ENCODE measurements at regions not wholly inside any gene's neighbourhood (a gene's known extent, or its start where the extent isn't known, plus 50 kb on each side); places are given as distances from the start of the nearest gene placed in this dataset.

GRCh38 chr10:10630782-10631181, 386.9 kb upstream of the CELF2 start:
- no peaks in the 10 kb centered on the region for H3K9me3 ChIP-seq (ENCODE audit: low read depth, low read length)
- no peaks in the 10 kb centered on the region for H3K27me3 ChIP-seq (ENCODE audit: insufficient read depth, low read length)
- H3K4me3 ChIP-seq (ENCODE audit: low read length): no peak overlapping the region
- no peaks in the 10 kb centered on the region for H3K4me1 ChIP-seq (ENCODE audit: insufficient read depth, low read length)

- Histone ChIP-seq H3K27me3 (ENCODE audit: insufficient read depth, low read length) (no peaks in the 10 kb centered on the region), H3K4me1 (ENCODE audit: insufficient read depth, low read length) (no peaks in the 10 kb centered on the region), H3K9me3 (ENCODE audit: low read depth, low read length) (no peaks in the 10 kb centered on the region), H3K4me3 (ENCODE audit: low read length) (no peak overlapping the region)
Observed at GRCh38 chr10:10642189-10642588, 375.5 kb upstream of the CELF2 start.

- Histone ChIP-seq H3K9me3 (ENCODE audit: low read depth, low read length) (no peaks in the 10 kb centered on the region), H3K4me3 (ENCODE audit: low read length) (no peak overlapping the region)
Observed at GRCh38 chr10:10642751-10643150, 374.9 kb upstream of the CELF2 start.

GRCh38 chr10:10644008-10644646, 373.5 kb upstream of the CELF2 start:
- Histone ChIP-seq H3K4me1 (ENCODE audit: insufficient read depth, low read length) (no peaks in the 10 kb centered on the region), H3K9me3 (ENCODE audit: low read depth, low read length) (no peaks in the 10 kb centered on the region), H3K4me3 (ENCODE audit: low read length) (no peak overlapping the region), H3K27me3 (ENCODE audit: insufficient read depth, low read length) (no peaks in the 10 kb centered on the region)

More at GRCh38 chr10:10642751-10643150, 374.9 kb upstream of the CELF2 start:
- no peaks in the 10 kb centered on the region for H3K27me3 ChIP-seq (ENCODE audit: insufficient read depth, low read length)
- no peaks in the 10 kb centered on the region for H3K4me1 ChIP-seq (ENCODE audit: insufficient read depth, low read length)

GRCh38 chr10:10644676-10645385, 372.8 kb upstream of the CELF2 start:
- Histone ChIP-seq H3K9me3 (ENCODE audit: low read depth, low read length) (no peaks in the 10 kb centered on the region), H3K4me1 (ENCODE audit: insufficient read depth, low read length) (no peaks in the 10 kb centered on the region), H3K4me3 (ENCODE audit: low read length) (no peak overlapping the region), H3K27me3 (ENCODE audit: insufficient read depth, low read length) (no peaks in the 10 kb centered on the region)

GRCh38 chr10:10647331-10647730, 370.3 kb upstream of the CELF2 start:
- Histone ChIP-seq H3K4me3 (ENCODE audit: low read length) (no peak overlapping the region), H3K27me3 (ENCODE audit: insufficient read depth, low read length) (no peaks in the 10 kb centered on the region), H3K9me3 (ENCODE audit: low read depth, low read length) (no peaks in the 10 kb centered on the region), H3K4me1 (ENCODE audit: insufficient read depth, low read length) (no peaks in the 10 kb centered on the region)

GRCh38 chr10:10657139-10657760, 360.4 kb upstream of the CELF2 start:
- Histone ChIP-seq H3K9me3 (ENCODE audit: low read depth, low read length) (no peaks in the 10 kb centered on the region), H3K27me3 (ENCODE audit: insufficient read depth, low read length) (no peaks in the 10 kb centered on the region), H3K4me3 (ENCODE audit: low read length) (no peak overlapping the region), H3K4me1 (ENCODE audit: insufficient read depth, low read length) (peaks cover 14% of the 10 kb centered on the region)

- peaks cover 20% of the 10 kb centered on the region for H3K4me1 ChIP-seq (ENCODE audit: insufficient read depth, low read length)
- H3K9me3 ChIP-seq (ENCODE audit: low read depth, low read length): no peaks in the 10 kb centered on the region
- H3K27me3 ChIP-seq (ENCODE audit: insufficient read depth, low read length): no peaks in the 10 kb centered on the region
- H3K4me3 ChIP-seq (ENCODE audit: low read length): no peak overlapping the region
Observed at GRCh38 chr10:10658172-10658785, 359.4 kb upstream of the CELF2 start.

GRCh38 chr10:10660054-10660453, 357.6 kb upstream of the CELF2 start:
- H3K27me3 ChIP-seq (ENCODE audit: insufficient read depth, low read length): no peaks in the 10 kb centered on the region
- H3K9me3 ChIP-seq (ENCODE audit: low read depth, low read length): no peaks in the 10 kb centered on the region
- H3K4me3 ChIP-seq (ENCODE audit: low read length): no peak overlapping the region
- peaks cover 37% of the 10 kb centered on the region for H3K4me1 ChIP-seq (ENCODE audit: insufficient read depth, low read length)

GRCh38 chr10:10661176-10661575, 356.5 kb upstream of the CELF2 start:
- H3K4me3 ChIP-seq (ENCODE audit: low read length): no peak overlapping the region
- peaks cover 37% of the 10 kb centered on the region for H3K4me1 ChIP-seq (ENCODE audit: insufficient read depth, low read length)
- H3K9me3 ChIP-seq (ENCODE audit: low read depth, low read length): no peaks in the 10 kb centered on the region
- no peaks in the 10 kb centered on the region for H3K27me3 ChIP-seq (ENCODE audit: insufficient read depth, low read length)

GRCh38 chr10:10662716-10663408, 354.8 kb upstream of the CELF2 start:
- H3K27me3 ChIP-seq (ENCODE audit: insufficient read depth, low read length): no peaks in the 10 kb centered on the region
- H3K4me1 ChIP-seq (ENCODE audit: insufficient read depth, low read length): peaks cover 32% of the 10 kb centered on the region
- no peaks in the 10 kb centered on the region for H3K9me3 ChIP-seq (ENCODE audit: low read depth, low read length)
- no peak overlapping the region for H3K4me3 ChIP-seq (ENCODE audit: low read length)

- Histone ChIP-seq H3K9me3 (ENCODE audit: low read depth, low read length) (no peaks in the 10 kb centered on the region), H3K4me1 (ENCODE audit: insufficient read depth, low read length) (peaks cover 31% of the 10 kb centered on the region), H3K27me3 (ENCODE audit: insufficient read depth, low read length) (no peaks in the 10 kb centered on the region), H3K4me3 (ENCODE audit: low read length) (no peak overlapping the region)
Observed at GRCh38 chr10:10663622-10664021, 354.1 kb upstream of the CELF2 start.

GRCh38 chr10:10665750-10666149, 351.9 kb upstream of the CELF2 start:
- no peaks in the 10 kb centered on the region for H3K27me3 ChIP-seq (ENCODE audit: insufficient read depth, low read length)
- H3K4me3 ChIP-seq (ENCODE audit: low read length): no peak overlapping the region
- H3K4me1 ChIP-seq (ENCODE audit: insufficient read depth, low read length): peaks cover 31% of the 10 kb centered on the region
- no peaks in the 10 kb centered on the region for H3K9me3 ChIP-seq (ENCODE audit: low read depth, low read length)

GRCh38 chr10:10667466-10667865, 350.2 kb upstream of the CELF2 start:
- H3K27me3 ChIP-seq (ENCODE audit: insufficient read depth, low read length): no peaks in the 10 kb centered on the region
- H3K4me1 ChIP-seq (ENCODE audit: insufficient read depth, low read length): peaks cover 21% of the 10 kb centered on the region
- no peaks in the 10 kb centered on the region for H3K9me3 ChIP-seq (ENCODE audit: low read depth, low read length)
- H3K4me3 ChIP-seq (ENCODE audit: low read length): no peak overlapping the region

GRCh38 chr10:10676972-10677371, 340.7 kb upstream of the CELF2 start:
- no peaks in the 10 kb centered on the region for H3K9me3 ChIP-seq (ENCODE audit: low read depth, low read length)
- no peak overlapping the region for H3K4me3 ChIP-seq (ENCODE audit: low read length)
- no peaks in the 10 kb centered on the region for H3K27me3 ChIP-seq (ENCODE audit: insufficient read depth, low read length)
- no peaks in the 10 kb centered on the region for H3K4me1 ChIP-seq (ENCODE audit: insufficient read depth, low read length)

All from mononuclear cell (primary cell).